Osteocyte (in vitro differentiated cells): ENCODE measurements at regions not wholly inside any gene's neighbourhood (a gene's known extent, or its start where the extent isn't known, plus 50 kb on each side); places are given as distances from the start of the nearest gene placed in this dataset.

ENCODE experiments used
- DNase-seq: peaks from one replicate; pipeline ENCODE4 v3.0.0; 2021; ENCODE audit warnings: mixed read lengths; ENCODE audit not compliant: unreplicated experiment; ENCODE audit errors: extremely low spot score
- H3K27ac Mint-ChIP-seq: one replicate; pipeline ENCODE4 v1.8.0; 2021; ENCODE audit warnings: mild to moderate bottlenecking, mixed read lengths; ENCODE audit not compliant: unreplicated experiment
- H3K27me3 Mint-ChIP-seq: one replicate; pipeline ENCODE4 v1.8.0; 2021; ENCODE audit warnings: mixed read lengths; ENCODE audit not compliant: unreplicated experiment
- H3K36me3 Mint-ChIP-seq: one replicate; pipeline ENCODE4 v1.8.0; 2021; ENCODE audit warnings: mixed read lengths; ENCODE audit not compliant: unreplicated experiment
- H3K4me1 Mint-ChIP-seq: one replicate; pipeline ENCODE4 v1.8.0; 2021; ENCODE audit warnings: mixed read lengths; ENCODE audit not compliant: unreplicated experiment
- H3K4me3 Mint-ChIP-seq: one replicate; pipeline ENCODE4 v1.8.0; 2021; ENCODE audit warnings: mild to moderate bottlenecking, moderate library complexity, mixed read lengths; ENCODE audit not compliant: unreplicated experiment
- H3K9me3 Mint-ChIP-seq: one replicate; pipeline ENCODE4 v1.8.0; 2021; ENCODE audit warnings: mixed read lengths; ENCODE audit not compliant: unreplicated experiment
- TF ChIP-seq, protein P1 (sequence below): fragments of 200-600 bp; sonication (generic); IDR thresholded peaks from 2 replicates; pipeline ENCODE4 v1.5.0; 2021; ENCODE audit warnings: antibody characterized with exemption, mild to moderate bottlenecking, moderate library complexity

GRCh38 chr1:72885841-72886240 lies 603.5 kb upstream of the NEGR1 start:
- no peaks in the 10 kb centered on the region for H3K36me3 Mint-ChIP-seq
- DNase-seq, result no peak
- TF ChIP-seq, protein P1, sequence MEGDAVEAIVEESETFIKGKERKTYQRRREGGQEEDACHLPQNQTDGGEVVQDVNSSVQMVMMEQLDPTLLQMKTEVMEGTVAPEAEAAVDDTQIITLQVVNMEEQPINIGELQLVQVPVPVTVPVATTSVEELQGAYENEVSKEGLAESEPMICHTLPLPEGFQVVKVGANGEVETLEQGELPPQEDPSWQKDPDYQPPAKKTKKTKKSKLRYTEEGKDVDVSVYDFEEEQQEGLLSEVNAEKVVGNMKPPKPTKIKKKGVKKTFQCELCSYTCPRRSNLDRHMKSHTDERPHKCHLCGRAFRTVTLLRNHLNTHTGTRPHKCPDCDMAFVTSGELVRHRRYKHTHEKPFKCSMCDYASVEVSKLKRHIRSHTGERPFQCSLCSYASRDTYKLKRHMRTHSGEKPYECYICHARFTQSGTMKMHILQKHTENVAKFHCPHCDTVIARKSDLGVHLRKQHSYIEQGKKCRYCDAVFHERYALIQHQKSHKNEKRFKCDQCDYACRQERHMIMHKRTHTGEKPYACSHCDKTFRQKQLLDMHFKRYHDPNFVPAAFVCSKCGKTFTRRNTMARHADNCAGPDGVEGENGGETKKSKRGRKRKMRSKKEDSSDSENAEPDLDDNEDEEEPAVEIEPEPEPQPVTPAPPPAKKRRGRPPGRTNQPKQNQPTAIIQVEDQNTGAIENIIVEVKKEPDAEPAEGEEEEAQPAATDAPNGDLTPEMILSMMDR, result no peak
- H3K4me1 Mint-ChIP-seq, result no peaks in the 10 kb centered on the region
- no peak overlapping the region for H3K27ac Mint-ChIP-seq
- H3K9me3 Mint-ChIP-seq, result no peaks in the 10 kb centered on the region
- peaks cover 3% of the 10 kb centered on the region for H3K27me3 Mint-ChIP-seq
- no peak overlapping the region for H3K4me3 Mint-ChIP-seq

DNA sequence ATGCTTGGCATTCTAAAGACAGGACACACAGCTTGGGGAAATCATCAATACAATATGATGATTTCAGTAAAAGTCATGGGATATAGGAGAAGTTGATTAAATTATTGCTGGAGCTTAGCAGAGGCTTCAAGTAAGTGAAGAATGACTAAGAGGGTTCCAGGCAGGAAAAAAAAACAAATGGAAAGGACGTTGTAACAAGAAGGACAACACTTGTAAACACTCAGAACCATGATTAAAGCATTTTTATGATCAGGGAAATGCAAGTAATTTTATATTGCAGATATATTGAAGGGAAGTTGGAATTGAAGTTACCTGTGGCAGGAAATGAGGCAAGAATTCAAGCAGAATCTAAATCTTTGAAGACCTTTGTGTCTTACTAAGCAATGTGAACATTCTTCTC lies 602.7 kb upstream of the NEGR1 start:
- Mint-ChIP-seq H3K9me3 (no peaks in the 10 kb centered on the region), H3K36me3 (no peaks in the 10 kb centered on the region), H3K27me3 (peaks cover 3% of the 10 kb centered on the region), H3K4me1 (no peaks in the 10 kb centered on the region), H3K4me3 (no peak overlapping the region), H3K27ac (no peak overlapping the region)
- TF ChIP-seq, protein P1, result no peak
- DNase-seq, result no peak

- no peak overlapping the region for H3K27ac Mint-ChIP-seq
- no peak overlapping the region for H3K4me3 Mint-ChIP-seq
- H3K27me3 Mint-ChIP-seq, result peaks cover 2% of the 10 kb centered on the region
- no peaks in the 10 kb centered on the region for H3K9me3 Mint-ChIP-seq
- no peaks in the 10 kb centered on the region for H3K4me1 Mint-ChIP-seq
- no peak for DNase-seq
- H3K36me3 Mint-ChIP-seq, result no peaks in the 10 kb centered on the region
- TF ChIP-seq, protein P1, result no peak
These were observed 587.5 kb upstream of the NEGR1 start for GRCh38 chr1:72869873-72870272.

GRCh38 chr1:72869441-72869840 lies 587.1 kb upstream of the NEGR1 start:
- Mint-ChIP-seq H3K27ac (no peak overlapping the region), H3K4me3 (no peak overlapping the region), H3K27me3 (peaks cover 2% of the 10 kb centered on the region)

GRCh38 chr1:72851597-72851996 lies 569.3 kb upstream of the NEGR1 start:
- DNase-seq, result no peak
- H3K4me3 Mint-ChIP-seq, result no peak overlapping the region
- no peaks in the 10 kb centered on the region for H3K36me3 Mint-ChIP-seq
- TF ChIP-seq, protein P1, result no peak
- peaks cover 5% of the 10 kb centered on the region for H3K27me3 Mint-ChIP-seq
- no peaks in the 10 kb centered on the region for H3K4me1 Mint-ChIP-seq
- no peak overlapping the region for H3K27ac Mint-ChIP-seq
- no peaks in the 10 kb centered on the region for H3K9me3 Mint-ChIP-seq

More at GRCh38 chr1:72869441-72869840, 587.1 kb upstream of the NEGR1 start:
- Mint-ChIP-seq H3K4me1 (no peaks in the 10 kb centered on the region), H3K9me3 (no peaks in the 10 kb centered on the region), H3K36me3 (no peaks in the 10 kb centered on the region)
- TF ChIP-seq, protein P1, result no peak
- no peak for DNase-seq
